ENCODE measurements at regions not wholly inside any gene's neighbourhood (a gene's known extent, or its start where the extent isn't known, plus 50 kb on each side); places are given as distances from the start of the nearest gene placed in this dataset.

DNA sequence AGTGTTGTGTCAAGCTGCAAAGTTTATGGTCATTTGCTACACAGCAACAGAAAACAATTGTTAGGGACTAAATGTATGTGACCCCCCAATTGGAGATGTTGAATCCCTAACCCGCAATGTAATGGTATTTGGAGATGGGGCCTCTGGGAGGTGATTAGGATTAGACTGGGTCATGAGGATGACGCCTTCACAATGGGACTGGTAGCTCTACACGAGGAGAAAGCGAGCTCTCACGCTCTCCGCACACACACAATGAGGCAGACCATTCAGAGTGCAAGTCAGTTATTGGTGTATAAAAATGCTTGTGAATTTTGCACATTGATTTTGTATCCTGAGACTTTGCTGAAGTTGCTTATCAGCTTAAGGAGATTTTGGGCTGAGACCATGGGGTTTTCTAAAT, 116.9 kb upstream of the NSMCE3 start:
- TF ChIP-seq CTCF (IDR thresholded peaks at IDR 0.05) (no peak), TP53 (CRISPR knock-in tag; IDR thresholded peaks at IDR 0.05) (no peak), CBX2 (IDR thresholded peaks at IDR 0.05; ENCODE audit: borderline replicate concordance, low read depth) (no peak)
- TF ChIP-seq, protein P1, sequence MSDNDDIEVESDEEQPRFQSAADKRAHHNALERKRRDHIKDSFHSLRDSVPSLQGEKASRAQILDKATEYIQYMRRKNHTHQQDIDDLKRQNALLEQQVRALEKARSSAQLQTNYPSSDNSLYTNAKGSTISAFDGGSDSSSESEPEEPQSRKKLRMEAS (IDR thresholded peaks at IDR 0.05), result no peak
